Upper lobe of left lung (tissue), 6 donors: ENCODE measurements at regions not wholly inside any gene's neighbourhood (a gene's known extent, or its start where the extent isn't known, plus 50 kb on each side); places are given as distances from the start of the nearest gene placed in this dataset.

Source experiments
- ATAC-seq, 2 donors: fragments of 200-7000 bp; cut with Tn5 transposase; one replicate each; pipeline ENCODE4 v1.9.1; 2022; ENCODE audit warnings: mild to moderate bottlenecking in 2 of 2, moderate library complexity in 2 of 2; ENCODE audit not compliant: low FRiP score in 2 of 2
- DNase-seq, 2 donors: peaks; one replicate each; pipeline ENCODE4 v3.0.0-alpha.2; 2019 to 2020
- H3K27ac ChIP-seq, 4 donors: fragments of 200-600 bp; sonication (generic); one replicate each; pipeline ENCODE4 v1.5.1; 2016 to 2019
- H3K27me3 ChIP-seq, 4 donors: fragments of 200-600 bp; sonication (generic); one replicate each; pipeline ENCODE4 v1.5.1; 2017 to 2019
- H3K36me3 ChIP-seq, 4 donors: fragments of 200-600 bp; sonication (generic); one replicate each; pipeline ENCODE4 v1.5.1; 2016 to 2019
- H3K4me1 ChIP-seq, 4 donors: fragments of 200-600 bp; sonication (generic); one replicate each; pipeline ENCODE4 v1.5.1; 2018 to 2019
- H3K4me3 ChIP-seq, 4 donors: fragments of 200-600 bp; sonication (generic); one replicate each; pipeline ENCODE4 v1.5.1; 2017 to 2019; ENCODE audit warnings: mild to moderate bottlenecking in 2 of 4, moderate library complexity in 1 of 4
- H3K9me3 ChIP-seq, 4 donors: fragments of 200-600 bp; sonication (generic); one replicate each; pipeline ENCODE4 v1.5.1; 2018 to 2019
- CTCF ChIP-seq, 6 experiments: fragments of 450-650 bp in 4 of 6; fragments of 200-600 bp in 2 of 6; sonication (generic) in 2 of 6; IDR thresholded peaks; one replicate each; pipeline ENCODE4 v1.5.1; 2016 to 2019; ENCODE audit warnings: antibody characterized with exemption in 6 of 6
- EP300 ChIP-seq, 4 donors: sonication (generic); formaldehyde crosslinking; IDR thresholded peaks; one replicate each; pipeline ENCODE4 v1.5.1; 2017; ENCODE audit warnings: antibody characterized with exemption in 4 of 4, control low read depth in 2 of 4
- POLR2A ChIP-seq, 4 donors: fragments of 450-650 bp; IDR thresholded peaks; one replicate each; pipeline ENCODE4 v1.5.1; 2016 to 2017; ENCODE audit warnings: antibody characterized with exemption in 4 of 4, mild to moderate bottlenecking in 2 of 4
- POLR2AphosphoS5 ChIP-seq, 2 donors: sonication (generic); formaldehyde crosslinking; IDR thresholded peaks; one replicate each; pipeline ENCODE4 v1.5.1; 2017; ENCODE audit warnings: antibody characterized with exemption in 2 of 2
- WGBS, 2 donors: methylation state at CpG; one replicate each; pipeline ENCODE4 v1.1.5; 2017 to 2018; 5-methylcytosine and 5-hydroxymethylcytosine counted together
- donor health status: DM: no; HTN: no; CAD: no; lungs with moderate emphysema.
- donor health status: DM: no; HTN: yes; CAD: no; lungs with severe emphysema.

GRCh38 chr5:36417221-36417620 is 115.5 kb upstream of the RANBP3L start:
- Histone ChIP-seq H3K27ac (no peak overlapping the region), H3K4me1 (no peaks in the 10 kb centered on the region), H3K27me3 (no peaks in the 10 kb centered on the region), H3K4me3 (no peak overlapping the region), H3K9me3 (no peaks in the 10 kb centered on the region), H3K36me3 (no peaks in the 10 kb centered on the region)
- 68 to 78% methylated on average over 3 of the region's 3 CpGs for WGBS, 2 donors
- DNase-seq (no peak), ATAC-seq (no peak)
- no peak for TF ChIP-seq CTCF (IDR thresholded peaks at IDR 0.05)
- no peak for TF ChIP-seq POLR2A (IDR thresholded peaks at IDR 0.05)
- TF ChIP-seq EP300 (IDR thresholded peaks at IDR 0.05): no peak
- TF ChIP-seq POLR2AphosphoS5 (IDR thresholded peaks at IDR 0.05): no peak

GRCh38 chr5:36417668-36418067 is 116.0 kb upstream of the RANBP3L start:
- 88% methylated on average over 4 of the region's 4 CpGs for WGBS, 2 donors
- H3K27me3 ChIP-seq: no peaks in the 10 kb centered on the region
- no peaks in the 10 kb centered on the region for H3K36me3 ChIP-seq
- DNase-seq: no peak
- TF ChIP-seq CTCF (IDR thresholded peaks at IDR 0.05): no peak
- no peak for TF ChIP-seq POLR2A (IDR thresholded peaks at IDR 0.05)
- no peak for TF ChIP-seq EP300 (IDR thresholded peaks at IDR 0.05)
- no peak for TF ChIP-seq POLR2AphosphoS5 (IDR thresholded peaks at IDR 0.05)
- H3K4me3 ChIP-seq: no peak overlapping the region
- no peak for ATAC-seq
- no peak overlapping the region for H3K27ac ChIP-seq
- no peaks in the 10 kb centered on the region for H3K4me1 ChIP-seq
- H3K9me3 ChIP-seq: no peaks in the 10 kb centered on the region

GRCh38 chr5:36418152-36418979 is 116.7 kb upstream of the RANBP3L start:
- no peak for TF ChIP-seq CTCF (IDR thresholded peaks at IDR 0.05)
- TF ChIP-seq EP300 (IDR thresholded peaks at IDR 0.05): no peak
- TF ChIP-seq POLR2A (IDR thresholded peaks at IDR 0.05): no peak
- TF ChIP-seq POLR2AphosphoS5 (IDR thresholded peaks at IDR 0.05): no peak

GRCh38 chr5:36421256-36421655 is 119.6 kb upstream of the RANBP3L start:
- DNase-seq: no peak
- 98 to 100% methylated on average over 1 of the region's 1 CpG for WGBS, 2 donors
- ATAC-seq: no peak
- Histone ChIP-seq H3K36me3 (no peaks in the 10 kb centered on the region), H3K4me3 (no peak overlapping the region), H3K27me3 (no peaks in the 10 kb centered on the region), H3K27ac (no peak overlapping the region), H3K4me1 (no peaks in the 10 kb centered on the region), H3K9me3 (no peaks in the 10 kb centered on the region)
- TF ChIP-seq CTCF (IDR thresholded peaks at IDR 0.05) (no peak), POLR2A (IDR thresholded peaks at IDR 0.05) (no peak), POLR2AphosphoS5 (IDR thresholded peaks at IDR 0.05) (no peak), EP300 (IDR thresholded peaks at IDR 0.05) (no peak)

More at GRCh38 chr5:36418152-36418979, 116.7 kb upstream of the RANBP3L start:
- WGBS, 2 donors: 80 to 82% methylated on average over 6 of the region's 6 CpGs
- H3K9me3 ChIP-seq: no peaks in the 10 kb centered on the region
- DNase-seq: no peak
- H3K4me3 ChIP-seq: no peak overlapping the region
- no peak for ATAC-seq
- H3K27me3 ChIP-seq: no peaks in the 10 kb centered on the region
- no peaks in the 10 kb centered on the region for H3K4me1 ChIP-seq
- H3K36me3 ChIP-seq: no peaks in the 10 kb centered on the region
- H3K27ac ChIP-seq: no peak overlapping the region

- no peak for ATAC-seq
- no peak for DNase-seq
- 75 to 78% methylated on average over 3 of the region's 3 CpGs for WGBS, 2 donors
- Histone ChIP-seq H3K4me1 (no peaks in the 10 kb centered on the region), H3K36me3 (no peaks in the 10 kb centered on the region), H3K27me3 (no peaks in the 10 kb centered on the region), H3K9me3 (no peaks in the 10 kb centered on the region), H3K4me3 (no peak overlapping the region), H3K27ac (no peak overlapping the region)
- TF ChIP-seq CTCF (IDR thresholded peaks at IDR 0.05) (no peak), POLR2AphosphoS5 (IDR thresholded peaks at IDR 0.05) (no peak), POLR2A (IDR thresholded peaks at IDR 0.05) (no peak), EP300 (IDR thresholded peaks at IDR 0.05) (no peak)
Observed at GRCh38 chr5:36422952-36423351, 121.2 kb upstream of the RANBP3L start.
